ENCODE measurements at regions not wholly inside any gene's neighbourhood (a gene's known extent, or its start where the extent isn't known, plus 50 kb on each side); places are given as distances from the start of the nearest gene placed in this dataset.

DNA sequence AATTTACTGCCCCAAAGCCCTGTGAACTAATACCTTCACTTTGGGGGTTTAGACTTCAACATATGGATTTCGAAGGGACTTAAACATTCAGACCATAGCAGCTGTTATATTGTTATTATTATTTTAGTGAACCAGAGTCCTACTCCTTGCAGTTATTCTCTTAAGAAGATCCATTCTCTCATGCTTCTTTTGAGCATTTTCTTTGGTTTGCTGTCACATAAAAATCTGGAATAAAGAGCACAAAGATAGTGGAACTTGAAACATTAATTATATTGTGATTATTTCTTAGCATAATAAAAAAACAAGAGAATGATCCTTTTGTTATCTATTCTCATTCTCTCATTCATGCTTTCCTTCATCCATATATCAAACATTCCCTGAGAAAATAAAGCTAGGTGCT is 166.4 kb upstream of the GBE1 start:
- Histone ChIP-seq H3K4me1 (ENCODE audit: control insufficient read depth in 5 of 5, insufficient read depth in 5 of 5, low read length in 5 of 5) (no peaks in the 10 kb centered on the region), H3K9me3 (ENCODE audit: control insufficient read depth in 5 of 5, low read length in 5 of 5) (no peaks in the 10 kb centered on the region), H3K4me3 (ENCODE audit: low read depth in 1 of 5, low read length in 5 of 5) (no peak overlapping the region), H3K27me3 (ENCODE audit: control insufficient read depth in 5 of 5, insufficient read depth in 4 of 5, low read length in 5 of 5) (no peaks in the 10 kb centered on the region), H3K9ac (ENCODE audit: low read length in 5 of 5) (no peak overlapping the region), H3K36me3 (ENCODE audit: control insufficient read depth in 5 of 5, insufficient read depth in 5 of 5, low read length in 5 of 5) (no peaks in the 10 kb centered on the region), H3K27ac (ENCODE audit: low read depth, low read length) (no peak overlapping the region)

DNA sequence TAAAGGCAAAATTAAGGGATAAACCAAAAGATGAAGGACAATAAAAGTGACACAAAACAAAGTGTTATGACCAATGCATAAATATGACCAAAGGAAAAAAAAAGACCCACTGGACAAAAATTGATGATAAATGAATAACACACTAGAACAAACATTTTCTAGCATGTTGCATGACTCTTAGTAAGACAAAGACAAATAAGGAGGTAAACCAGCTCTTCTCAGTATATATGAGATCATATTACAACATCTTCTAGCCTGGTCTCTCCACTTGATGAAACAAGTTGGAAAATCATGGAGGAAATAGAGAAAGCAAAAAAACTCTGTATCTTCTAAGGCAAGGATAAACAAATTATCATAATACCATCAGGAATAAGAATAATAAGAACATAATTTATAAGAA is 163.9 kb upstream of the GBE1 start:
- Histone ChIP-seq H3K27me3 (ENCODE audit: control insufficient read depth in 5 of 5, insufficient read depth in 4 of 5, low read length in 5 of 5) (no peaks in the 10 kb centered on the region), H3K36me3 (ENCODE audit: control insufficient read depth in 5 of 5, insufficient read depth in 5 of 5, low read length in 5 of 5) (no peaks in the 10 kb centered on the region), H3K9ac (ENCODE audit: low read length in 5 of 5) (no peak overlapping the region), H3K9me3 (ENCODE audit: control insufficient read depth in 5 of 5, low read length in 5 of 5) (no peaks in the 10 kb centered on the region), H3K4me1 (ENCODE audit: control insufficient read depth in 5 of 5, insufficient read depth in 5 of 5, low read length in 5 of 5) (no peaks in the 10 kb centered on the region), H3K27ac (ENCODE audit: low read depth, low read length) (no peak overlapping the region), H3K4me3 (ENCODE audit: low read depth in 1 of 5, low read length in 5 of 5) (no peak overlapping the region)

DNA sequence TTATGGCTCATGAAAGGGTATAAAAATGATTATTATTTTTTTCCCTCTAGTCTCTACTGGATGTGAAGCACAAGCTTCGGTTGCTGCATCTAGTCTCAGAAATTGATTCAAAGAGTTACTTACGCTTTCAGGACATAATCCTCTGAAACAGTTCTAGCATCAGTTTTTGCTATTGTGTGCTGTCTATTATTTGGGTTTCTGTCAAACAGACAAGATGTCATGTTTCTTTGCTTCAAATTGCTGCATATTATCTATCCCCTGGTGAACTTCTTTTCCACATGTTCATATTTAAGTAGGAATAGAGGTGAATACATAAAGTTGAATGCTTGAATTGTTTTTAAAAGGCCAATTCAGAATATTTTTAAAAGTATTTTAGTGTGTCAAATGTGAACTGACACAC is 161.6 kb upstream of the GBE1 start:
- Histone ChIP-seq H3K4me3 (ENCODE audit: low read depth in 1 of 5, low read length in 5 of 5) (no peak overlapping the region), H3K9me3 (ENCODE audit: control insufficient read depth in 5 of 5, low read length in 5 of 5) (no peaks in the 10 kb centered on the region), H3K9ac (ENCODE audit: low read length in 5 of 5) (no peak overlapping the region), H3K27ac (ENCODE audit: low read depth, low read length) (no peak overlapping the region), H3K27me3 (ENCODE audit: control insufficient read depth in 5 of 5, insufficient read depth in 4 of 5, low read length in 5 of 5) (no peaks in the 10 kb centered on the region), H3K4me1 (ENCODE audit: control insufficient read depth in 5 of 5, insufficient read depth in 5 of 5, low read length in 5 of 5) (no peaks in the 10 kb centered on the region), H3K36me3 (ENCODE audit: control insufficient read depth in 5 of 5, insufficient read depth in 5 of 5, low read length in 5 of 5) (no peaks in the 10 kb centered on the region)

DNA sequence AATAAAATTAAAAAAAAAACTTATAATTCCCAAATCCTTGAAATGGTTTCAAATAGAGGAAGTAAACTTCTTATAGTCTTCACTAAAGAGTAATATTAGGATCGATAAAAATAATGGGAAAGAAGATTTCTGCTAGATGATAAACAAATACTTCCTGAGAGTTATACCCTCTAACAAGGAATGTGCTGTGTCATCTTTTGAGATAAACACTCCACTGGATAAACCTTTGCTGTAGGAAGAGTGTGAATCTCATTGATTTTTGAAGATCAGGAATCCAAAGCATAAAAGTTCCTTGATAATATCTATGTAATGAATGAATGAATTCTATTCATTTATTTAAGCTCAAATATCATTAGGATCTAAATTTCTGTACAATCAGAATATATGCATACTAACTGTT is 161.0 kb upstream of the GBE1 start:
- Histone ChIP-seq H3K4me1 (ENCODE audit: control insufficient read depth in 5 of 5, insufficient read depth in 5 of 5, low read length in 5 of 5) (no peaks in the 10 kb centered on the region), H3K4me3 (ENCODE audit: low read depth in 1 of 5, low read length in 5 of 5) (no peak overlapping the region), H3K36me3 (ENCODE audit: control insufficient read depth in 5 of 5, insufficient read depth in 5 of 5, low read length in 5 of 5) (no peaks in the 10 kb centered on the region), H3K27ac (ENCODE audit: low read depth, low read length) (no peak overlapping the region), H3K27me3 (ENCODE audit: control insufficient read depth in 5 of 5, insufficient read depth in 4 of 5, low read length in 5 of 5) (no peaks in the 10 kb centered on the region), H3K9me3 (ENCODE audit: control insufficient read depth in 5 of 5, low read length in 5 of 5) (no peaks in the 10 kb centered on the region), H3K9ac (ENCODE audit: low read length in 5 of 5) (no peak overlapping the region)

DNA sequence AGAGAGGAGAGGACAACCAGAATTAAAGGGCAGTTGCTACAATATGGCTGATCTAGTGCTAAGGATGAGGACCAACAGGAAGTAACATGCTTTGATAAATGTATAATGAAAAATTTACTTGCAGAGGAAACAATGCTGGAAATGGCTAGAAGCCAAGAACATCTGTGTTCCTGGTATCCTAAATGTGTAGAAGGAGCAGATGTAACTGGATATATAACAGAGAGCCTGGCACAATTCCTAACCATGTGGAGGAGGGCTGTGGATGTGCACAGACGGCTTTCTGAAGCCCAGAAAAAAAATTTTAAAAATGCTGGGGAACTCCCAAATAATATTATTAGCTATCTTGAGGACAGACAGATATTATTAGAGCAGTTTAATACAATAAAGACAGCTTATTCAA is 159.4 kb upstream of the GBE1 start:
- Histone ChIP-seq H3K9ac (ENCODE audit: low read length in 5 of 5) (no peak overlapping the region), H3K4me1 (ENCODE audit: control insufficient read depth in 5 of 5, insufficient read depth in 5 of 5, low read length in 5 of 5) (no peaks in the 10 kb centered on the region), H3K4me3 (ENCODE audit: low read depth in 1 of 5, low read length in 5 of 5) (no peak overlapping the region), H3K27me3 (ENCODE audit: control insufficient read depth in 5 of 5, insufficient read depth in 4 of 5, low read length in 5 of 5) (no peaks in the 10 kb centered on the region), H3K9me3 (ENCODE audit: control insufficient read depth in 5 of 5, low read length in 5 of 5) (no peaks in the 10 kb centered on the region), H3K36me3 (ENCODE audit: control insufficient read depth in 5 of 5, insufficient read depth in 5 of 5, low read length in 5 of 5) (no peaks in the 10 kb centered on the region), H3K27ac (ENCODE audit: low read depth, low read length) (no peak overlapping the region)

DNA sequence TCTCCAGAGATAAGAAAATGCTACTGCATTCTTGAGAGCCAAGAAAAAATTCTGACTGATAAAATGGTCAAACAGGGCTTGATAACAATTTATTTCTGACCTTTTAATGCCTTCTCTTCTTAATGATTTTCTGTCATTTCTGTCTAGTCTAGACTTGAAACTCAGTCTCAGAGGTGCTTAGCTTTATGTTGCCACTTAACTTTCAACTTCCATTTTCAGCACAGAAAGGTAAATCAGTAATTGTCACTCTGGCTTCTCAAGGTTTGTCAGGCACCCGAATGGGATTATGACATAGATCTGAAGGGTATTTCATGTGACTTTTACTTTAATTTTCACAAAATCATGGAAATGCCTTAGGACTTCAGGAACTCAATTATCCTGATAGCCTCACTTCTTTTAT is 155.4 kb upstream of the GBE1 start:
- no peak overlapping the region for H3K27ac ChIP-seq (ENCODE audit: low read depth, low read length)
- H3K36me3 ChIP-seq (ENCODE audit: control insufficient read depth in 5 of 5, insufficient read depth in 5 of 5, low read length in 5 of 5): no peaks in the 10 kb centered on the region
- H3K4me1 ChIP-seq (ENCODE audit: control insufficient read depth in 5 of 5, insufficient read depth in 5 of 5, low read length in 5 of 5): no peaks in the 10 kb centered on the region
- no peak overlapping the region for H3K9ac ChIP-seq (ENCODE audit: low read length in 5 of 5)
- H3K9me3 ChIP-seq (ENCODE audit: control insufficient read depth in 5 of 5, low read length in 5 of 5): no peaks in the 10 kb centered on the region
- H3K27me3 ChIP-seq (ENCODE audit: control insufficient read depth in 5 of 5, insufficient read depth in 4 of 5, low read length in 5 of 5): no peaks in the 10 kb centered on the region
- no peak overlapping the region for H3K4me3 ChIP-seq (ENCODE audit: low read depth in 1 of 5, low read length in 5 of 5)

DNA sequence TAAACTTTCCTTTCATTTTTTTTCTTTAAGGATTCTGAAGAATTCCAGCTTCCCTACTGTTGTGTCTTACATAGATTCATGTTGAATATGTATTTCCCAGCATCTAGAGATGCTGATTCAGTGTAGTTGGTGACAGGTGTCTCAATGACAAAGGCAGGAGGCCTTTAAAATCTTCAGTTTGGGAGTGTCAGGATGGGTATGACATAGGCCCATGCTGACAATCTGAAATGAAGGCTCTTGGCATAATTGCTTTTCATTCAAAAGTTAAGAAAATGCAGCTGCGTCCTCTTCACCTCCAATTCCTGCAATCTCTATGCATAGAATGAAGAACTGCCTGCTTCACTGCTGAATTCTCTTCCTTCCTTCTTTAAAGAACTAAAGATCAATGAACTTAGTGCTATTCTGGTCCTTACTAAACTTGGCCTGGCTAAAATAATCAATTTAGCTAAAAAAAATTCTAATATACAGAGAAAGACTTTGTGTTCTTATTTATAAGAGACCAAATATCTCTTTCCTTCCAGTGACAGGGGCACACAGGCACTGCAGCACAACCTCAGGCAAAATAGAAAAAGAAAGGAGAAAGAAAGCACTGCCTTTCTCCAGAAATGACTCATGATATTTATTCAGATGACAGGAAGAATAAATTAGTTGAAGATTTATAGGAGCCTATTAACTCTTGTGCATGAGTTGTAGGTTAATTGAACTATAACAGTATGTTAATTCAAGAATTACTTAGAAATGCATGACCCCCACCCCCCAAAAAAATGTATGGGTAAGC is 152.6 kb upstream of the GBE1 start:
- H3K36me3 ChIP-seq (ENCODE audit: control insufficient read depth in 5 of 5, insufficient read depth in 5 of 5, low read length in 5 of 5): no peaks in the 10 kb centered on the region
- H3K9ac ChIP-seq (ENCODE audit: low read length in 5 of 5): no peak overlapping the region
- no peaks in the 10 kb centered on the region for H3K9me3 ChIP-seq (ENCODE audit: control insufficient read depth in 5 of 5, low read length in 5 of 5)
- peaks cover 0 to 10% (median 7%) of the 10 kb centered on the region in 5 donors for H3K4me1 ChIP-seq (ENCODE audit: control insufficient read depth in 5 of 5, insufficient read depth in 5 of 5, low read length in 5 of 5)
- no peak overlapping the region for H3K27ac ChIP-seq (ENCODE audit: low read depth, low read length)
- no peaks in the 10 kb centered on the region for H3K27me3 ChIP-seq (ENCODE audit: control insufficient read depth in 5 of 5, insufficient read depth in 4 of 5, low read length in 5 of 5)
- H3K4me3 ChIP-seq (ENCODE audit: low read depth in 1 of 5, low read length in 5 of 5): no peak overlapping the region

DNA sequence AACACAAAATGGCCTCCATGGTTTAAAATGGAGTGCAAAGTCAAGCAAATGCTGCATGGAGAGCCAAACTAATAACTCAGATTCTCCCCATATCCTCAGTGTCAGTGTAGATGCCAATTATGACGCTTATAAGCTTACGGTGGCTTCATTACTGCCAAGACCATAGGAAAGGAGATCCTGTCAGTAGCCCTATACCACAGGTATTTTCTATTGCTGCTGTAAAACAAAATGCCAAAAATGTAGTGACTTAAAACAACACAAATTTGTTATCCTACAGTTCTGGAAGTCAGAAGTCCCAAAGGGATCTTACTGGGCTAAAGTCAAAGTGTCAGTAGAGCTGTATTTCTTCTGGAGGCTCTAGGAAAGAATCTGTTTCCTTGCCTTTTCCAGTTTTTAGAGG is 149.8 kb upstream of the GBE1 start:
- Histone ChIP-seq H3K4me1 (ENCODE audit: control insufficient read depth in 5 of 5, insufficient read depth in 5 of 5, low read length in 5 of 5) (peaks cover 0 to 10% (median 7%) of the 10 kb centered on the region in 5 donors), H3K9ac (ENCODE audit: low read length in 5 of 5) (no peak overlapping the region), H3K36me3 (ENCODE audit: control insufficient read depth in 5 of 5, insufficient read depth in 5 of 5, low read length in 5 of 5) (no peaks in the 10 kb centered on the region), H3K4me3 (ENCODE audit: low read depth in 1 of 5, low read length in 5 of 5) (no peak overlapping the region), H3K9me3 (ENCODE audit: control insufficient read depth in 5 of 5, low read length in 5 of 5) (no peaks in the 10 kb centered on the region), H3K27ac (ENCODE audit: low read depth, low read length) (no peak overlapping the region), H3K27me3 (ENCODE audit: control insufficient read depth in 5 of 5, insufficient read depth in 4 of 5, low read length in 5 of 5) (no peaks in the 10 kb centered on the region)

DNA sequence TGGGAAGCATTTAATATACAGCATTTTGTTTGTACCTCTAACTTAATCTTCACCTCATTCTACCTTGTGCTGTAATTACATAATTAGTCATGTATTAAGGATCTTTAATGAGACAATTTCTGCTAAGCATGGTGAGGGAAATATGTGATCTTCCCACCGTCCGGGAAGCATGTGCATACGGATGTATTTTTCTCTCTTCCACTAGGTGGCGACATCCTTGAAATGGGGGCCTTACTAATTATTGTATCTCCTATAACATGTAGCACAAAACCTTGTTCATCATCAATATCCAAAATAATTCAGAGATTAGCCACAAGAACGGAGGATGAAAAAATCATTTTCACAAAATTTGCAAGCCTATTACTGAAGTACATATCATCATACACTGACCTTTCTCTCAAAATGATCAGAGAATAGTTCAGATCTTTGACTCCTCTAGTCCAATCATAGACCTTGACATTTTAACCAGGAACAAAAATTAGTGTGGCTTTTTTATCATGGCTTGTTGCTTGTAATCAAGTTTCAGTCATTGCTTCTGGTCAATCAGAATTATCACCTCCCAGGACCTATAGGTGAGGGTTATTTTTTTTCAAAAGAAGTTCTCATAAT is 148.9 kb upstream of the GBE1 start:
- Histone ChIP-seq H3K27ac (ENCODE audit: low read depth, low read length) (no peak overlapping the region), H3K36me3 (ENCODE audit: control insufficient read depth in 5 of 5, insufficient read depth in 5 of 5, low read length in 5 of 5) (no peaks in the 10 kb centered on the region)

DNA sequence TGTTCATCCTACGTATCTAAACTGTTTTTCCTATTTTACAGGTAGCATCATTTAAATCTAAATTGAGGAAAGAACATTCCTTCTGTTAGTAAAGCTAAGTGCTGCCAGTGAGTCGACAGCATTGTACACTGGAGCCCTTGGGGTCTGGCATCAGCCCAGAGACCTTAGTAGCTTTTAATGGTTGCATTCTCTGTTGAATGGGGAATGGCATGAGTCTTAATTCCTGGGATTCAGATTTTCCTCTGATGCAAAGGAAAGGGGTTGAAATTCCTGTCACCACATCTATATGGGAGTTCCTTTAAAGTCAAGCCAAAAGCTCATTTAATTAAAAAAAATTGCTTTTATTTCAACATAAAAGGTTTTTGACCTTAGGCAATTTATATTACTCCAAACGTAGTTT is 148.4 kb upstream of the GBE1 start:
- no peak overlapping the region for H3K4me3 ChIP-seq (ENCODE audit: low read depth in 1 of 5, low read length in 5 of 5)
- H3K9me3 ChIP-seq (ENCODE audit: control insufficient read depth in 5 of 5, low read length in 5 of 5): no peaks in the 10 kb centered on the region
- H3K27me3 ChIP-seq (ENCODE audit: control insufficient read depth in 5 of 5, insufficient read depth in 4 of 5, low read length in 5 of 5): no peaks in the 10 kb centered on the region
- H3K27ac ChIP-seq (ENCODE audit: low read depth, low read length): no peak overlapping the region
- no peak overlapping the region for H3K9ac ChIP-seq (ENCODE audit: low read length in 5 of 5)
- H3K36me3 ChIP-seq (ENCODE audit: control insufficient read depth in 5 of 5, insufficient read depth in 5 of 5, low read length in 5 of 5): no peaks in the 10 kb centered on the region
- H3K4me1 ChIP-seq (ENCODE audit: control insufficient read depth in 5 of 5, insufficient read depth in 5 of 5, low read length in 5 of 5): peaks cover 0 to 10% (median 7%) of the 10 kb centered on the region in 5 donors

More for the DNA sequence above, 148.9 kb upstream of the GBE1 start:
- Histone ChIP-seq H3K9me3 (ENCODE audit: control insufficient read depth in 5 of 5, low read length in 5 of 5) (no peaks in the 10 kb centered on the region), H3K4me3 (ENCODE audit: low read depth in 1 of 5, low read length in 5 of 5) (no peak overlapping the region), H3K9ac (ENCODE audit: low read length in 5 of 5) (no peak overlapping the region), H3K4me1 (ENCODE audit: control insufficient read depth in 5 of 5, insufficient read depth in 5 of 5, low read length in 5 of 5) (peaks cover 0 to 10% (median 7%) of the 10 kb centered on the region in 5 donors), H3K27me3 (ENCODE audit: control insufficient read depth in 5 of 5, insufficient read depth in 4 of 5, low read length in 5 of 5) (no peaks in the 10 kb centered on the region)

Data from subcutaneous abdominal adipose tissue (tissue), 5 donors.